Stomach (tissue), 4 donors: ENCODE measurements at regions not wholly inside any gene's neighbourhood (a gene's known extent, or its start where the extent isn't known, plus 50 kb on each side); places are given as distances from the start of the nearest gene placed in this dataset.

Experiments used
- CTCF ChIP-seq, 7 experiments: fragments of 450-650 bp in 4 of 7; fragments of 200-600 bp in 3 of 7; sonication (generic) in 3 of 7; IDR thresholded peaks; one replicate each; pipeline ENCODE4 v1.5.1; 2016 to 2019; ENCODE audit warnings: antibody characterized with exemption in 7 of 7, control low read depth in 2 of 7, mild to moderate bottlenecking in 1 of 7
- POLR2A ChIP-seq, 4 donors: fragments of 450-650 bp; IDR thresholded peaks; one replicate each; pipeline ENCODE4 v1.6.1; 2016; ENCODE audit warnings: antibody characterized with exemption in 4 of 4, control low read depth in 2 of 4, mild to moderate bottlenecking in 1 of 4, moderate library complexity in 1 of 4

GRCh38 chr3:103968131-103968530 is 1398.6 kb upstream of the ALCAM start:
- TF ChIP-seq CTCF (IDR thresholded peaks at IDR 0.05): no peak
- TF ChIP-seq POLR2A (IDR thresholded peaks at IDR 0.05): no peak
